ENCODE measurements at regions not wholly inside any gene's neighbourhood (a gene's known extent, or its start where the extent isn't known, plus 50 kb on each side); places are given as distances from the start of the nearest gene placed in this dataset.
"Not testable (repeated sequence)": the region's sequence is repeated elsewhere in the genome, so short reads cannot be mapped to it uniquely, and the experiment has no call there.

DNA sequence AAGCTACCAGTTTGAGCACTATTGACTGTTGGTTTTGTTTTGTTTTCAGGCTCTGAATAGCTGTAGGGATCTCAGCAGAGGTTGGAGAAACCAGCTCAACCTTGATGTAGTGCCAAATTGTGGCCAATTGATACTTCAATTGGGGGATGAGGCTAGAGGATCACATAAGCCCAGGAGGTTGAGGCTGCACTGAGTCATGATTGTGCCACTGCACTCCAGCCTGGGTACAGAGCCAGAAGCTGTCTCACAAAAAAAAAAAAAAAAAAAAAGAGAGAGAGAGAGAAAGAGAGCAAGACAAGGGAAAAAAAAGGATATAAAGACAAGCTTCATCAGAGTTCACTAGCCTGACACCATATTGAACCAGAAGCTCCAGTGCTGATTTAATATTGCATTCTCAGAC, 702.1 kb downstream of the FRK start:
- ChIA-PET POLR2A (no interaction called here), CTCF (no interaction called here)

DNA sequence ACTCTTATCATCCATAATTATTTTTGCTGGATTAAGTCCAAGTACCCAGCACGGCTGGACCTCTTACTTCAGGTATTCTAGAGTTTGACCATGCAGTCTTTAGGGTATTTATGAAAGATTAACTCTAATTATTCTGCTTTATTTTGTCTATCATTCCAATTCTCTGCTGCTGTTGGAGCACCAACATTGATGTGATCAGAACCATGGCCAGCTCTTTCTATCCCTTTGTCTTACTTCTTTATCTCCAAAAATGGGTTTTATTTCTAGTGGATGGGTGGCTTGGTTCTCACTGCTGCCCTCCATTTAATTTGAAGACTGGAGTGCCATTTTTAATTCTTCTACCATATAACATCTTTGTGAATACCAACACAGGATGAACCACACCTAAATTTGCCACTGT, 704.3 kb downstream of the FRK start:
- ChIA-PET CTCF (no interaction called here), POLR2A (no interaction called here)

- POLR2A ChIA-PET: no interaction called here
- CTCF ChIA-PET: no interaction called here
These were observed 737.7 kb downstream of the FRK start for GRCh38 chr6:115323001-115323400.

DNA sequence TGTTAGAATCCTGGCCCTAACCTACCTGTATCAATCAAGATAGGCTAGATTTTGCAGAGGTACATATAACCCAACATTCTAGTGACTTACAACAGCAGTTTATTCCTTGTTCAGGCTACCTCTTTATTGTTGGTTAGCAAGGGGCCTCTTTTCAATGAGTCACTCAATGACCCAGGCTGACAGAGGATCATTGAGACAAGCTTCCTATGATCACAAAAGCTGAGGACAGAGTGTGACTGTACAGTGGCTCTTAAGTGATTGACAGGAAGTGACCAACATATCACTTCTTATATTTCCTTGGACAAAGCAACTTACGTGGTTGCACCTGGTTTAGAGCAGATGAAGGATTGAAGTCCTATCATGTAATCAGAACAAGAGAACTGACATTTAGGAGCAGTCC, 740.9 kb downstream of the FRK start:
- CTCF ChIA-PET: no interaction called here
- POLR2A ChIA-PET: no interaction called here

DNA sequence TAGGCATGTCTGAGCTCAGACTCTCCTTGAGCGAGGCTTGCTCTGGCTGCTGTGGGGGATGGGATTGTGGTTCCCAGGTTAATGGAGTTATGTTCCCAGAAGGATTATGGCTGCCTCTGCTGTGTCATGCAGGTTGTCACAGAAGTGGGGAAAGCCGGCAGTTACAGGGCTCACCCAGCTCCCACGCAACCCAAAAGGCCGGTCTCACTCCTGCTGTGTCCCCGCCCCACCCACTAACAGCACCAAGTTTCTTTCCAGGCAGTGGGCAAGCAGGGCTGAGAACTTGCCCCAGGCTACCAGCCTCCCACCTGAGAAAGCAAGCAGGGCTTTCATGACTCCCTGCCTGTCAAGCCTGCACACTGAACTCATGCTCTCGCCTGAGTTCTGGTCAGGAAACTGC, 750.5 kb downstream of the FRK start:
- ChIA-PET POLR2A (no interaction called here), CTCF (no interaction called here)

- ChIA-PET CTCF (no interaction called here), POLR2A (no interaction called here)
These were observed 758.0 kb downstream of the FRK start for GRCh38 chr6:115302731-115303130.

- ChIA-PET CTCF (no interaction called here), POLR2A (no interaction called here)
These were observed 773.2 kb downstream of the FRK start for GRCh38 chr6:115287467-115287866.

- POLR2A ChIA-PET: no interaction called here
- CTCF ChIA-PET: no interaction called here
These were observed 783.7 kb downstream of the FRK start for GRCh38 chr6:115276881-115277565.

DNA sequence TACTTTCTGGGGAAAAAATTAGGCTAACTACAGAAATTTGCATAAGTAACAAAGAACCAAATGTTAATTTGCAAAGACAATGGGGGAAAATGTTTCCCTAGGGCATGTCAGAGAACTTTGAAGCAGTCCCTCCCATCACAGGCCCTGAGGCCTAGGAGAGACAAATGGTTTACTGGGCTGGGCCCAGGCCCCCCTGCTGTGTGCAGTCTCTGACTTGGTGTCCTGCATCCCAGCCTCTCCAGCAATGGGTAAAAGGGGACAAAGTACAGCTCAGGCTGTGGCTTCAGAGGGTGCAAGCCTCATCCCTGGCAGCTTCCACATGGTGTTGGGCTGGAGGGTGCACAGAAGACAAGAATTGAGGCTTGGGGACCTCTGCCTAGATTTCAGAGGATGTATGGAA, 788.4 kb downstream of the FRK start:
- CTCF ChIA-PET: no interaction called here

GRCh38 chr6:115271434-115271833, 789.3 kb downstream of the FRK start:
- CTCF ChIA-PET: no interaction called here
- POLR2A ChIA-PET: no interaction called here

More for the DNA sequence above, 788.4 kb downstream of the FRK start:
- POLR2A ChIA-PET: no interaction called here

GRCh38 chr6:115270953-115271352, 789.7 kb downstream of the FRK start:
- CTCF ChIA-PET: no interaction called here
- POLR2A ChIA-PET: no interaction called here

DNA sequence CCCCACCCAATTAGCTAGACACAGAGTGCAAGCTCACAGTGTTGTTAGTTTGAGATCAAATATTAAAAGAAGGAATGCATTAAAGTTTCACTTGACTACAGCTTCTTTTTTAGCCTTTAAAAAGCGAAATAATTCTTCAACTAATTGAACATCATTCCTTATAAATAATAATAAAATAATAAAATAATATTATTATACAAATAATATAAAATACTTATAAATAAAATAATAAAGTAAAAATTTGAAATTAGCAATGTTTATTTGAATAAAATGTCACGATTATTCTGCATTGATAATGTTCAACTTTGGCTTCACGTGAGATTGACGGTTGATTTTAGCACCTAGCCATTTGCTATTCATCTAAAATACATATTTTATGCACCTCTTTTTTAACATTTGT, 819.3 kb downstream of the FRK start:
- ChIA-PET CTCF (no interaction called here), POLR2A (no interaction called here)

DNA sequence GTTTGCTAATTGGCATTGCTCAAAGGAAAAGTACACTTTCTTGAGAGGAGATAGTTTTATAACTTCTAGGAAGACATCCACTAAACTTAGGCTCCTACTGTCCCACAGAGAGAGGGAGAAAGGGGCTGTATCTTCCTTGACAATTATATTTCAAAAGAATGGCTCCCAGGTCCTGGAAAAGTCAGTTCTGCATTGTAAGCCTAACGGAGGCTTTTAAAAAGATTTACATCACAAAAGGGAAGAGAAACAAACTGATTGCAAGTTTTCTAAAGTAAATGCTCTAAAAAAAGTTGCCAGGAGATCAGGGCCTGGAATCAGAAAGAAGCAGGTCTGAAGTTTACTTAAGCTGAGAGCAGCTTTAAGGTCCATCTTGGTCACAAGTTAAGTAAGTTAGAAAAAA, 839.5 kb downstream of the FRK start:
- POLR2A ChIA-PET: no interaction called here

DNA sequence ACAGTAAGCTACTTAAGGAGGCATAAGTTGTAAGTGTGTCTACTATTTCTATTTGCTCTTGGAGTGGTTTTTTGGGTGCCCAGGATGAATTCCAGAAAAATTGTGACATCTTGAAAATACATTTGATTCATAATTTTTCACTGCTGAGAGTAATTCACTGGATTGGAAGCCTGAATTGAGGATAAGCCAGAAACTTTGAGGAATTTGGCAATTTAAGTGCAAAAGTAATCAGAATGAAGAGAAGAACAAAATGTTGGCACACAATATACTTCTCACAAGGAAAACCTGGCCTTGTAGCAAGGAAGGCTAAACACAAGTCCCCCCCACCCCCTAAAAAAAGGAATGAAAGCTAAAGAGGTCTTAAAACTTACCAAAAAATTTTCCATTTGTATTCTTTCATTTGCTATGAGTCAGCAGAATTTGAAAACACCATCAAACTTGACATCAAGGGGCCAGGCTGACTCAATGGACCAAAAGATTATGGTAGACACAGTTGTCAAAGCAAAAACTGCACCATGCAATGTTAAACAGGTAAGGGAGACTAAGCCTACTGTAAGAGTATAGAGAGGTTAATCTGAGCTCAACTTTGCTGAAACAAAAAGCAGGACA, 840.0 kb downstream of the FRK start:
- POLR2A ChIA-PET: no interaction called here
- CTCF ChIA-PET: no interaction called here

More for the DNA sequence above, 839.5 kb downstream of the FRK start:
- CTCF ChIA-PET: no interaction called here

GRCh38 chr6:115219645-115220044, 841.0 kb downstream of the FRK start:
- ChIA-PET POLR2A (no interaction called here), CTCF (no interaction called here)

- ChIA-PET POLR2A (no interaction called here), CTCF (no interaction called here)
These were observed 843.9 kb downstream of the FRK start for GRCh38 chr6:115216835-115217234.

DNA sequence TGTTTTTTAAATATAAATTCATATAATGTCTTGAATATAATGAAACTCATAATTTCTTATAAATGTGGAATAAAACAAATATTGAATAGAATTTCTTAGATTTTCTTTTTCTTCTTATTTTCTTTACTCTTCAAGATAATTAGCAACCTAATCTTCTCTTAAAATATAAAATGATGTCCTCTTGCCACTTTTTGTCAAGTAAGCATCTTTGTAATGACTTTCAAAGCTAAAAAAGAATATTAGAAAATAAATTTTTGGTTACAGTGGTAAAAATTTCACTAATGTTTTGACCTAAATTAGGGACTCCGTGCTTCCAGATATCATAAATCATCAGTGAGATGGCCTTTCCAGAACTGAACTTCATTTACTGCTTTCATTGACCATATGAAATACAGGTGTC, 846.4 kb downstream of the FRK start:
- ChIA-PET POLR2A (no interaction called here), CTCF (no interaction called here)

- CTCF ChIA-PET: no interaction called here
These were observed 857.3 kb downstream of the FRK start for GRCh38 chr6:115203381-115203780.

DNA sequence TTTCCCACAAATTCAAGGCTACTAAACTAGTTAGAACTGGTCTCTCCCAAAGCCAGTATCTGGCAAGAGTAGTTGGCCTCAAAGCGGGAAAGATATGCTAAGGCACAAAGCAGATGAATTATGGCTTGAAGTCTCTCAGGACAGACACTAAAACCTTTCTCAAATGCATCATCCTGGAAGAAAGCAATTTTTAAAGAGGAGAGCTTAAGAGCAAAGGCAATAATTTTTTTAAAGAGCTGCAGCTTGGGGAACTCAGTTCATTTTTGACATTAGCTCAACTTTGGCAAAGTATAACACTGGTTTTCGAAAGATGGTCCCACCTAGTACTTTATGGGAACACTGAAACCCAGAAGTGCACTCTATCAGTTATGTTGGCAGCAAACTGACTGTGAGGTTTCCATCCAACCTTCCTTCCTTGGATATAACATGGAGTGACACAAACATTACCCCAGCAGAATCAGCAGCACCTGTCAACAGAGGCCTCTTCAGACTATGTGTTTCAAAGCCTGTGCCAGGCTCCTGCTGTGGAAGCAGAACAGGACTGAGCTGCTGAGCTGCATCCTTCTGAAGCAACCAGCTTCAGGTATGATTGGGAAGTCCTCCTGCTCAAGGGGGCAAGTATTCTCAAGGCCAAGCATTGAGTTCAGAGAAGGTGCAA, 852.3 kb upstream of the HS3ST5 start:
- CTCF ChIA-PET: no interaction called here
- POLR2A ChIA-PET: no interaction called here

More at GRCh38 chr6:115203381-115203780, 857.3 kb downstream of the FRK start:
- POLR2A ChIA-PET: no interaction called here

- POLR2A ChIA-PET: no interaction called here
- CTCF ChIA-PET: no interaction called here
These were observed 849.2 kb upstream of the HS3ST5 start for GRCh38 chr6:115191989-115192388.

- POLR2A ChIA-PET: no interaction called here
- CTCF ChIA-PET: no interaction called here
These were observed 847.7 kb upstream of the HS3ST5 start for GRCh38 chr6:115190534-115190933.

DNA sequence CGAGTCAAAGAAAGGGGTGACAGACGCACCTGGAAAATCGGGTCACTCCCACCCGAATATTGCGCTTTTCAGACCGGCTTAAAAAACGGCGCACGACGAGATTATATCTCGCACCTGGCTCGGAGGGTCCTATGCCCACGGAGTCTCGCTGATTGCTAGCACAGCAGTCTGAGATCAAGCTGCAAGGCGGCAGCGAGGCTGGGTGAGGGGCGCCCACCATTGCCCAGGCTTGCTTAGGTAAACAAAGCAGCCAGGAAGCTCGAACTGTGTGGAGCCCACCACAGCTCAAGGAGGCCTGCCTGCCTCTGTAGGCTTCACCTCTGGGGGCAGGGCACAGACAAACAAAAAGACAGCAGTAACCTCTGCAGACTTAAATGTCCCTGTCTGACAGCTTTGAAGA, 832.6 kb upstream of the HS3ST5 start:
- CTCF ChIA-PET, POLR2A ChIA-PET: not testable (repeated sequence)
